ENCODE measurements at regions not wholly inside any gene's neighbourhood (a gene's known extent, or its start where the extent isn't known, plus 50 kb on each side); places are given as distances from the start of the nearest gene placed in this dataset.

GRCh38 chr20:58019027-58019849 lies 209.2 kb downstream of the ANKRD60 start:
- no peaks in the 10 kb centered on the region for H3K36me3 ChIP-seq
- peaks cover 0 to 14% (median 0%) of the 10 kb centered on the region in 4 donors for H3K4me1 ChIP-seq
- WGBS, 2 donors: 90% methylated on average over 24 of the region's 24 CpGs
- intact Hi-C loops (cut with DNase I): no loop called here
- H3K4me3 ChIP-seq: no peak overlapping the region
- TF ChIP-seq EP300 (IDR thresholded peaks at IDR 0.05) (no peak), POLR2A (IDR thresholded peaks at IDR 0.05) (no peak), POLR2AphosphoS5 (IDR thresholded peaks at IDR 0.05) (no peak), CTCF (IDR thresholded peaks at IDR 0.05) (no peak)
- H3K9me3 ChIP-seq: no peaks in the 10 kb centered on the region
- H3K27me3 ChIP-seq: no peaks in the 10 kb centered on the region
- DNase-seq: no peak
- peak overlapping the region; percentile 41 to 65 (median 56) for H3K27ac ChIP-seq

- Histone ChIP-seq H3K27ac (peak overlapping the region; percentile 41 to 65 (median 56)), H3K27me3 (no peaks in the 10 kb centered on the region), H3K4me1 (peaks cover 0 to 14% (median 0%) of the 10 kb centered on the region in 4 donors), H3K4me3 (no peak overlapping the region), H3K9me3 (no peaks in the 10 kb centered on the region), H3K36me3 (no peaks in the 10 kb centered on the region)
- no peak for TF ChIP-seq CTCF (IDR thresholded peaks at IDR 0.05)
- no peak for TF ChIP-seq EP300 (IDR thresholded peaks at IDR 0.05)
- no peak for TF ChIP-seq POLR2AphosphoS5 (IDR thresholded peaks at IDR 0.05)
- no peak for DNase-seq
- intact Hi-C loops (cut with DNase I): no loop called here
- 91 to 94% methylated on average over 8 of the region's 8 CpGs for WGBS, 2 donors
These were observed 209.9 kb downstream of the ANKRD60 start for GRCh38 chr20:58018590-58018989.

- no peaks in the 10 kb centered on the region for H3K27me3 ChIP-seq
- peaks cover 0 to 14% (median 0%) of the 10 kb centered on the region in 4 donors for H3K4me1 ChIP-seq
- no peak for DNase-seq
- no peak overlapping the region for H3K4me3 ChIP-seq
- TF ChIP-seq POLR2A (IDR thresholded peaks at IDR 0.05) (no peak), EP300 (IDR thresholded peaks at IDR 0.05) (no peak), POLR2AphosphoS5 (IDR thresholded peaks at IDR 0.05) (no peak), CTCF (IDR thresholded peaks at IDR 0.05) (no peak)
- 74 to 79% methylated on average over 16 of the region's 16 CpGs for WGBS, 2 donors
- no peaks in the 10 kb centered on the region for H3K36me3 ChIP-seq
- peak overlapping the region; percentile 41 to 65 (median 56) for H3K27ac ChIP-seq
- intact Hi-C loops (cut with DNase I): no loop called here
- H3K9me3 ChIP-seq: no peaks in the 10 kb centered on the region
These were observed 210.4 kb downstream of the ANKRD60 start for GRCh38 chr20:58017970-58018530.

- H3K27me3 ChIP-seq: no peaks in the 10 kb centered on the region
- H3K27ac ChIP-seq: peak overlapping the region in 3 of 4 donors; percentile 35 to 65 (median 50)
- TF ChIP-seq POLR2A (IDR thresholded peaks at IDR 0.05) (no peak), POLR2AphosphoS5 (IDR thresholded peaks at IDR 0.05) (peak in 3 of 4 donors; percentile 13 to 45 (median 18)), EP300 (IDR thresholded peaks at IDR 0.05) (peak in 1 of 4 donors; percentile 68)
- H3K4me3 ChIP-seq: no peak overlapping the region
- no peaks in the 10 kb centered on the region for H3K9me3 ChIP-seq
- peaks cover 0 to 14% (median 0%) of the 10 kb centered on the region in 4 donors for H3K4me1 ChIP-seq
- intact Hi-C loops (cut with DNase I): no loop called here
- 35 to 73% methylated on average over 20 of the region's 20 CpGs for WGBS, 2 donors
- peak; percentile 82 for DNase-seq
- H3K36me3 ChIP-seq: no peaks in the 10 kb centered on the region
These were observed 211.1 kb downstream of the ANKRD60 start for GRCh38 chr20:58017231-58017969.

GRCh38 chr20:58016779-58017178 lies 211.7 kb downstream of the ANKRD60 start:
- peak overlapping the region in 3 of 4 donors; percentile 35 to 47 (median 37) for H3K27ac ChIP-seq
- no peaks in the 10 kb centered on the region for H3K36me3 ChIP-seq
- no peak for TF ChIP-seq CTCF (IDR thresholded peaks at IDR 0.05)
- TF ChIP-seq POLR2AphosphoS5 (IDR thresholded peaks at IDR 0.05): no peak
- TF ChIP-seq EP300 (IDR thresholded peaks at IDR 0.05): no peak
- TF ChIP-seq POLR2A (IDR thresholded peaks at IDR 0.05): no peak
- H3K4me1 ChIP-seq: peaks cover 0 to 14% (median 0%) of the 10 kb centered on the region in 4 donors
- no peak overlapping the region for H3K4me3 ChIP-seq
- DNase-seq: no peak
- intact Hi-C loops (cut with DNase I): no loop called here
- H3K27me3 ChIP-seq: peaks cover 0 to 4% (median 0%) of the 10 kb centered on the region in 3 donors
- no peaks in the 10 kb centered on the region for H3K9me3 ChIP-seq
- WGBS, 2 donors: 93 to 94% methylated on average over 2 of the region's 2 CpGs
